ENCODE measurements at regions not wholly inside any gene's neighbourhood (a gene's known extent, or its start where the extent isn't known, plus 50 kb on each side); places are given as distances from the start of the nearest gene placed in this dataset.

- no peak for DNase-seq
- Mint-ChIP-seq H3K4me3 (no peak overlapping the region), H3K27me3 (ENCODE audit: low read depth in 3 of 3) (no peaks in the 10 kb centered on the region), H3K4me1 (peaks cover 36 to 41% of the 10 kb centered on the region in 2 donors), H3K9me3 (peaks cover 0 to 10% (median 3%) of the 10 kb centered on the region in 6 donors), H3K27ac (peak overlapping the region in 5 of 6 donors; percentile 3 to 88 (median 83)), H3K36me3 (peaks cover 12 to 18% (median 15%) of the 10 kb centered on the region in 3 donors)
Observed at GRCh38 chr2:181153886-181154285, 173.5 kb downstream of the UBE2E3 start.

GRCh38 chr2:181157326-181157725 is 176.9 kb downstream of the UBE2E3 start:
- Mint-ChIP-seq H3K9me3 (peaks cover 0 to 10% (median 3%) of the 10 kb centered on the region in 6 donors), H3K4me1 (peaks cover 27 to 34% of the 10 kb centered on the region in 2 donors), H3K27ac (no peak overlapping the region), H3K27me3 (ENCODE audit: low read depth in 3 of 3) (no peaks in the 10 kb centered on the region), H3K4me3 (no peak overlapping the region), H3K36me3 (peaks cover 16 to 24% (median 18%) of the 10 kb centered on the region in 3 donors)
- no peak for DNase-seq

GRCh38 chr2:181158427-181158826 is 178.0 kb downstream of the UBE2E3 start:
- H3K27ac Mint-ChIP-seq, result peak overlapping the region in 1 of 6 donors; percentile 2
- peaks cover 0 to 10% (median 3%) of the 10 kb centered on the region in 6 donors for H3K9me3 Mint-ChIP-seq
- H3K4me1 Mint-ChIP-seq, result peaks cover 23 to 32% of the 10 kb centered on the region in 2 donors
- DNase-seq, result no peak
- H3K4me3 Mint-ChIP-seq, result no peak overlapping the region
- peaks cover 0 to 5% (median 4%) of the 10 kb centered on the region in 3 donors for H3K27me3 Mint-ChIP-seq (ENCODE audit: low read depth in 3 of 3)
- H3K36me3 Mint-ChIP-seq, result peaks cover 16 to 24% (median 18%) of the 10 kb centered on the region in 3 donors

GRCh38 chr2:181161615-181162014 is 181.2 kb downstream of the UBE2E3 start:
- H3K4me1 Mint-ChIP-seq, result peaks cover 50 to 57% of the 10 kb centered on the region in 2 donors
- peaks cover 0 to 7% (median 5%) of the 10 kb centered on the region in 3 donors for H3K27me3 Mint-ChIP-seq (ENCODE audit: low read depth in 3 of 3)
- peak overlapping the region in 4 of 6 donors; percentile 10 to 87 (median 77) for H3K27ac Mint-ChIP-seq
- no peak for DNase-seq
- peaks cover 20 to 30% (median 26%) of the 10 kb centered on the region in 3 donors for H3K36me3 Mint-ChIP-seq
- peak overlapping the region in 1 of 5 donors; percentile 22 for H3K4me3 Mint-ChIP-seq
- peaks cover 0 to 14% (median 8%) of the 10 kb centered on the region in 6 donors for H3K9me3 Mint-ChIP-seq

- Mint-ChIP-seq H3K27me3 (ENCODE audit: low read depth in 3 of 3) (peaks cover 4 to 9% (median 5%) of the 10 kb centered on the region in 3 donors), H3K9me3 (peaks cover 9 to 21% (median 17%) of the 10 kb centered on the region in 6 donors), H3K4me3 (peak overlapping the region; percentile 73 to 83 (median 78)), H3K4me1 (peaks cover 58 to 72% of the 10 kb centered on the region in 2 donors), H3K36me3 (peaks cover 24 to 39% (median 30%) of the 10 kb centered on the region in 3 donors), H3K27ac (peak overlapping the region; percentile 89 to 100 (median 98))
- DNase-seq, result peak; percentile 68 to 75 (median 72)
Observed at GRCh38 chr2:181163139-181163538, 182.7 kb downstream of the UBE2E3 start.

GRCh38 chr2:181163691-181164090 is 183.3 kb downstream of the UBE2E3 start:
- H3K27me3 Mint-ChIP-seq (ENCODE audit: low read depth in 3 of 3), result peaks cover 4 to 9% (median 5%) of the 10 kb centered on the region in 3 donors
- peaks cover 20 to 36% (median 28%) of the 10 kb centered on the region in 3 donors for H3K36me3 Mint-ChIP-seq
- DNase-seq, result no peak
- peak overlapping the region; percentile 73 to 83 (median 78) for H3K4me3 Mint-ChIP-seq
- peaks cover 11 to 24% (median 16%) of the 10 kb centered on the region in 6 donors for H3K9me3 Mint-ChIP-seq
- H3K4me1 Mint-ChIP-seq, result peaks cover 59 to 72% of the 10 kb centered on the region in 2 donors
- peak overlapping the region; percentile 89 to 100 (median 98) for H3K27ac Mint-ChIP-seq

GRCh38 chr2:181164699-181165098 is 184.3 kb downstream of the UBE2E3 start:
- peaks cover 63 to 81% of the 10 kb centered on the region in 2 donors for H3K4me1 Mint-ChIP-seq
- H3K27me3 Mint-ChIP-seq (ENCODE audit: low read depth in 3 of 3), result peaks cover 4 to 9% (median 5%) of the 10 kb centered on the region in 3 donors

GRCh38 chr2:181165199-181165868 is 184.9 kb downstream of the UBE2E3 start:
- H3K27me3 Mint-ChIP-seq (ENCODE audit: low read depth in 3 of 3), result peaks cover 4 to 9% (median 5%) of the 10 kb centered on the region in 3 donors
- peak overlapping the region; percentile 59 to 83 (median 62) for H3K4me3 Mint-ChIP-seq
- DNase-seq, result peak; percentile 47 to 63 (median 62)
- H3K36me3 Mint-ChIP-seq, result peaks cover 20 to 33% (median 24%) of the 10 kb centered on the region in 3 donors
- H3K27ac Mint-ChIP-seq, result peak overlapping the region; percentile 89 to 100 (median 98)
- peaks cover 11 to 24% (median 16%) of the 10 kb centered on the region in 6 donors for H3K9me3 Mint-ChIP-seq
- peaks cover 70 to 87% of the 10 kb centered on the region in 2 donors for H3K4me1 Mint-ChIP-seq

More at GRCh38 chr2:181164699-181165098, 184.3 kb downstream of the UBE2E3 start:
- no peak for DNase-seq
- H3K36me3 Mint-ChIP-seq, result peaks cover 20 to 33% (median 27%) of the 10 kb centered on the region in 3 donors
- peak overlapping the region; percentile 59 to 83 (median 62) for H3K4me3 Mint-ChIP-seq
- H3K27ac Mint-ChIP-seq, result peak overlapping the region; percentile 89 to 100 (median 98)
- peaks cover 11 to 24% (median 16%) of the 10 kb centered on the region in 6 donors for H3K9me3 Mint-ChIP-seq

- H3K9me3 Mint-ChIP-seq, result peaks cover 11 to 24% (median 16%) of the 10 kb centered on the region in 6 donors
- peaks cover 0 to 4% (median 3%) of the 10 kb centered on the region in 3 donors for H3K27me3 Mint-ChIP-seq (ENCODE audit: low read depth in 3 of 3)
- peak overlapping the region in 1 of 5 donors; percentile 7 for H3K4me3 Mint-ChIP-seq
- H3K27ac Mint-ChIP-seq, result peak overlapping the region in 5 of 6 donors; percentile 54 to 94 (median 60)
- H3K4me1 Mint-ChIP-seq, result peaks cover 51 to 69% of the 10 kb centered on the region in 2 donors
- no peak for DNase-seq
- H3K36me3 Mint-ChIP-seq, result peaks cover 20 to 31% (median 28%) of the 10 kb centered on the region in 3 donors
Observed at GRCh38 chr2:181169503-181169902, 189.1 kb downstream of the UBE2E3 start.

GRCh38 chr2:181170256-181170655 is 189.9 kb downstream of the UBE2E3 start:
- H3K4me1 Mint-ChIP-seq, result peaks cover 49 to 69% of the 10 kb centered on the region in 2 donors

GRCh38 chr2:181172676-181173075 is 192.3 kb downstream of the UBE2E3 start:
- DNase-seq, result no peak
- Mint-ChIP-seq H3K4me3 (no peak overlapping the region), H3K27me3 (ENCODE audit: low read depth in 3 of 3) (no peaks in the 10 kb centered on the region), H3K36me3 (peaks cover 3 to 14% (median 11%) of the 10 kb centered on the region in 3 donors), H3K27ac (no peak overlapping the region), H3K4me1 (peaks cover 33 to 49% of the 10 kb centered on the region in 2 donors), H3K9me3 (peaks cover 2 to 8% (median 6%) of the 10 kb centered on the region in 6 donors)

More at GRCh38 chr2:181170256-181170655, 189.9 kb downstream of the UBE2E3 start:
- DNase-seq, result no peak
- peak overlapping the region; percentile 60 to 94 (median 82) for H3K27ac Mint-ChIP-seq
- peak overlapping the region in 3 of 5 donors; percentile 13 to 27 (median 21) for H3K4me3 Mint-ChIP-seq
- peaks cover 0 to 4% (median 2%) of the 10 kb centered on the region in 3 donors for H3K27me3 Mint-ChIP-seq (ENCODE audit: low read depth in 3 of 3)
- H3K36me3 Mint-ChIP-seq, result peaks cover 20 to 31% (median 28%) of the 10 kb centered on the region in 3 donors
- peaks cover 11 to 24% (median 16%) of the 10 kb centered on the region in 6 donors for H3K9me3 Mint-ChIP-seq

- H3K27ac Mint-ChIP-seq, result peak overlapping the region in 5 of 6 donors; percentile 33 to 85 (median 35)
Observed at GRCh38 chr2:181174611-181175580, 194.5 kb downstream of the UBE2E3 start.

GRCh38 chr2:181176540-181176939 is 196.1 kb downstream of the UBE2E3 start:
- H3K27ac Mint-ChIP-seq, result no peak overlapping the region
- no peaks in the 10 kb centered on the region for H3K9me3 Mint-ChIP-seq
- no peak overlapping the region for H3K4me3 Mint-ChIP-seq
- peaks cover 29 to 40% of the 10 kb centered on the region in 2 donors for H3K4me1 Mint-ChIP-seq
- H3K36me3 Mint-ChIP-seq, result peaks cover 4 to 14% (median 7%) of the 10 kb centered on the region in 3 donors
- DNase-seq, result no peak
- H3K27me3 Mint-ChIP-seq (ENCODE audit: low read depth in 3 of 3), result no peaks in the 10 kb centered on the region

More at GRCh38 chr2:181174611-181175580, 194.5 kb downstream of the UBE2E3 start:
- H3K4me3 Mint-ChIP-seq, result peak overlapping the region in 1 of 5 donors; percentile 25
- peaks cover 4 to 10% (median 4%) of the 10 kb centered on the region in 3 donors for H3K36me3 Mint-ChIP-seq
- no peaks in the 10 kb centered on the region for H3K27me3 Mint-ChIP-seq (ENCODE audit: low read depth in 3 of 3)
- no peak for DNase-seq
- no peaks in the 10 kb centered on the region for H3K9me3 Mint-ChIP-seq
- peaks cover 39 to 55% of the 10 kb centered on the region in 2 donors for H3K4me1 Mint-ChIP-seq
